Transverse colon (tissue), 4 donors: ENCODE measurements at regions not wholly inside any gene's neighbourhood (a gene's known extent, or its start where the extent isn't known, plus 50 kb on each side); places are given as distances from the start of the nearest gene placed in this dataset.

Experiments used
- DNase-seq: peaks from one replicate; pipeline ENCODE4 v3.0.0-alpha.2; 2019
- H3K27ac ChIP-seq, 4 donors: fragments of 200-600 bp; sonication (generic); 2 replicates each; pipeline ENCODE4 v1.5.1; 2016 to 2018; ENCODE audit warnings: inconsistent platforms in 4 of 4
- H3K27me3 ChIP-seq: fragments of 200-600 bp; sonication (generic); 2 replicates; pipeline ENCODE4 v1.5.1; 2017; ENCODE audit warnings: inconsistent platforms
- H3K36me3 ChIP-seq, 4 donors: fragments of 200-600 bp; sonication (generic); 2 replicates each; pipeline ENCODE4 v1.5.1; 2017 to 2019; ENCODE audit warnings: inconsistent platforms in 4 of 4
- H3K4me1 ChIP-seq, 4 donors: fragments of 200-600 bp; sonication (generic); 2 replicates each; pipeline ENCODE4 v1.5.1; 2017 to 2020; ENCODE audit warnings: inconsistent platforms in 4 of 4
- H3K4me3 ChIP-seq, 4 donors: fragments of 200-600 bp; sonication (generic); 1 replicate in 1 of 4; 2 replicates in 3 of 4; pipeline versions ENCODE4 v1.5.1 to v1.6.1; 2017 to 2019; ENCODE audit warnings: inconsistent platforms in 4 of 4
- H3K9me3 ChIP-seq, 2 donors: fragments of 200-600 bp; sonication (generic); 2 replicates each; pipeline ENCODE4 v1.5.1; 2017 to 2019; ENCODE audit warnings: inconsistent platforms in 2 of 2
- CTCF ChIP-seq, 5 experiments: fragments of 200-600 bp in 3 of 5; fragments of 450-650 bp in 2 of 5; sonication (generic) in 3 of 5; IDR thresholded peaks; 1 replicate in 2 of 5; 2 replicates in 3 of 5; pipeline ENCODE4 v1.5.1; 2016 to 2017; ENCODE audit warnings: antibody characterized with exemption in 5 of 5, inconsistent platforms in 3 of 5, mild to moderate bottlenecking in 2 of 5, moderate library complexity in 1 of 5
- EP300 ChIP-seq: sonication (generic); formaldehyde crosslinking; IDR thresholded peaks from one replicate; pipeline ENCODE4 v1.6.1; 2017; ENCODE audit warnings: antibody characterized with exemption, low read depth
- POLR2A ChIP-seq: fragments of 450-650 bp; IDR thresholded peaks from one replicate; pipeline ENCODE4 v1.6.1; 2016; ENCODE audit warnings: antibody characterized with exemption, mild to moderate bottlenecking, moderate library complexity
- POLR2AphosphoS5 ChIP-seq, 3 donors: sonication (generic); formaldehyde crosslinking; IDR thresholded peaks; one replicate each; pipeline ENCODE4 v1.6.1; 2016; ENCODE audit warnings: antibody characterized with exemption in 3 of 3
- WGBS, 2 donors: methylation state at CpG; one replicate each; pipeline ENCODE4 v1.1.5; 2018; ENCODE audit warnings: low coverage in 1 of 2; 5-methylcytosine and 5-hydroxymethylcytosine counted together
- in situ Hi-C, 4 donors: fragments of 200-750 bp; cut with MboI; loops; one replicate each; pipeline versions ENCODE4 v1.15.0 to v1.15.1; 2017; ENCODE audit warnings: low sequenced_read_pairs in 3 of 4, low pct_ligation_motif_present in 1 of 4, low pct_unique_long_range_greater_than_20kb in 1 of 4
- intact Hi-C: fragments of 100-400 bp; cut with DNase I; formaldehyde crosslinking; loops from one replicate; pipeline ENCODE4 v1.15.1; 2023; ENCODE audit warnings: low total_unique reads

DNA sequence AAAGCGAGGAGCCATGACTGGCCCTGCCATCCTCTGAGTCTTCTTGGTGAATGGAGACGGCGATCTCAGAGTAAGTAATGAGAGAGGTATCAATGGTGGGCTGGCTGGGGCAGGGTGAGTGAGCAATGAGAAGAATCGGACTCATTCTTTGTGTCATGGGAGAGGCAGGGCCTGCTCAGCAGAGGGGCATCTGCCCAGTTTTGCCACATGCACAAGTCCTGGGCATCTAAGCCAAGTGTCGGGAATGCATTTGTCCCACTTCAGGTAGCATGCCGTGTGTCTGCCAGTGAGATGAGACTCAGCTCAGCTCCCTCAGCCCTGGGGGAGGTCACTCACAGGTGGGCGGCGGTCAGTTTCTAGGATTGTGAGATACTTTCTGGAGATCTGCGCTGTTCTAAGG, 791.0 kb upstream of the RAB6C start:
- TF ChIP-seq POLR2AphosphoS5 (IDR thresholded peaks at IDR 0.05): no peak
- no peak for TF ChIP-seq EP300
- TF ChIP-seq POLR2A: no peak
- TF ChIP-seq CTCF (IDR thresholded peaks at IDR 0.05): no peak
- DNase-seq: no peak
- no peak overlapping the region for H3K4me3 ChIP-seq
- no peaks in the 10 kb centered on the region for H3K27me3 ChIP-seq
- 87 to 94% methylated on average over 3 to 9 of the region's 9 CpGs for WGBS, 2 donors
- no peaks in the 10 kb centered on the region for H3K36me3 ChIP-seq
- in situ Hi-C loops: no loop called here
- intact Hi-C loops: no loop called here
- no peaks in the 10 kb centered on the region for H3K4me1 ChIP-seq
- H3K9me3 ChIP-seq: no peaks in the 10 kb centered on the region
- H3K27ac ChIP-seq: no peak overlapping the region

DNA sequence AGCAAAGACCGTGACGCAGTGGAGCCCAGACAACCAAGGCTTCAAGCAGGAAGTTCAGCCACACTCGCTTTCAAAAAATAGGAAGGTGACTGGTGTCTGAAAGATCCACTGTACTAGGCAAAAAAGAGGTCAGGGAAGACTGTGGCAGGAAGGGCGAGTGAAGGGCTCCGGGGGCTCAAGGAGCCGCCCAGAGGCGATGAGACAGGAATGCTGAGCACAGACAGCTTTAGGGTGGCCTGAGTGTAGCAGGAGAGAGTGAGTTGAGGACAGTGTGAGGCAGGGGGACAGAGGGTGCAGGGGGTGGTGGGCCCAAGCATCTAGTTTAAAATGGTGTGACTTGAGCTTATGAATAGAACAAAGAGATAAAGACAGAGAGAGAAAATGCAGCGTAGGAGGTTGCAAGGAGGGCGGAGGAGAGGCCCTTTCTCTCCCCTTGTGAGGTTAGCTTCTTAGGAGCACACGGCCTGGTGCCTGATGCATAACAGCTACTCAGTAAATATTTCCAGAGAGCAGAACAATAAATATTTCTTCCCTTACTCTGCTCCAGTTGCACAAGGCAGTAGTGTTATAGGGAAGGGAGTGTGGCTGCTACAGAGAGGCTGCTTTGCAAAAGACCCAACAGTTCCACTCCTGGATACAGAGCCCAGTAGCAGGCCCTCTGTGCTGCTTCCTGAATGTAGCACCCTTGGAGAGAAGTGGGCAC, 789.7 kb upstream of the RAB6C start:
- Histone ChIP-seq H3K4me3 (no peak overlapping the region), H3K27ac (no peak overlapping the region), H3K9me3 (no peaks in the 10 kb centered on the region), H3K36me3 (no peaks in the 10 kb centered on the region), H3K27me3 (no peaks in the 10 kb centered on the region), H3K4me1 (no peaks in the 10 kb centered on the region)
- no peak for TF ChIP-seq CTCF (IDR thresholded peaks at IDR 0.05)
- TF ChIP-seq EP300: no peak
- no peak for TF ChIP-seq POLR2A
- no peak for TF ChIP-seq POLR2AphosphoS5 (IDR thresholded peaks at IDR 0.05)
- DNase-seq: no peak
- intact Hi-C loops (no loop called here), in situ Hi-C loops (no loop called here)
- 89 to 90% methylated on average over 9 of the region's 10 CpGs for WGBS, 2 donors

DNA sequence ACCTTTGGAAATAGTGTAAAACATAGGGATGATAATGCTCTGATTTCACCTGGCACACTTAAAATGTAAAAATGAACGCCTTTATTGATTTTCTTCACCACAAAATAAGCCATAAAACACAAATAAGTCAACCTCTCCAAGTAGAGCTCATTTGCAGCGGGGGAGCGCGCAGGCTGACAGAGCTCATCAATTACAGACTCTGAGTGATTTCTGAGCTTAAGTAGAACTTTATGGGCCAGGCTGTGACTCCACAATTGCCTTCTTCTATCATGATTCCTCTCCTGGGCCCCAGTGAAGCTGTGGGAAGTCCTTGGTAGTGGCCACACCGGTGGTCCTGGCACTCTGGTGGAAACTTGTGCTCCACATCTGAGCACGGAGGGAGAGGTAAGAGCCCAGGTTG, 789.0 kb upstream of the RAB6C start:
- no peaks in the 10 kb centered on the region for H3K27me3 ChIP-seq
- 86% methylated on average over 6 of the region's 6 CpGs; no CpG with 5 or more reads in 1 of the 2 donors for WGBS, 2 donors
- no peak overlapping the region for H3K4me3 ChIP-seq
- no peak for DNase-seq
- H3K27ac ChIP-seq: no peak overlapping the region
- intact Hi-C loops (no loop called here), in situ Hi-C loops (no loop called here)
- TF ChIP-seq EP300 (no peak), CTCF (IDR thresholded peaks at IDR 0.05) (no peak), POLR2A (no peak), POLR2AphosphoS5 (IDR thresholded peaks at IDR 0.05) (no peak)
- H3K36me3 ChIP-seq: no peaks in the 10 kb centered on the region
- no peaks in the 10 kb centered on the region for H3K4me1 ChIP-seq
- H3K9me3 ChIP-seq: no peaks in the 10 kb centered on the region

GRCh38 chr2:129191530-129191929, 787.9 kb upstream of the RAB6C start:
- H3K27me3 ChIP-seq: no peaks in the 10 kb centered on the region
- 49 to 83% methylated on average over 1 to 4 of the region's 4 CpGs for WGBS, 2 donors
- H3K27ac ChIP-seq: no peak overlapping the region
- H3K9me3 ChIP-seq: no peaks in the 10 kb centered on the region
- TF ChIP-seq POLR2A (no peak), POLR2AphosphoS5 (IDR thresholded peaks at IDR 0.05) (no peak), CTCF (IDR thresholded peaks at IDR 0.05) (no peak), EP300 (no peak)
- H3K4me1 ChIP-seq: no peaks in the 10 kb centered on the region
- H3K36me3 ChIP-seq: no peaks in the 10 kb centered on the region
- no peak overlapping the region for H3K4me3 ChIP-seq
- intact Hi-C loops (no loop called here), in situ Hi-C loops (no loop called here)
- DNase-seq: no peak
